Fibroblast of villous mesenchyme (primary cell): ENCODE measurements at regions not wholly inside any gene's neighbourhood (a gene's known extent, or its start where the extent isn't known, plus 50 kb on each side); places are given as distances from the start of the nearest gene placed in this dataset.

Source experiments
- DNase-seq: peaks from one replicate; pipeline ENCODE4 v3.0.0-alpha.2; 2010; ENCODE audit warnings: low read depth
- H3K4me3 ChIP-seq: 2 replicates; pipeline ENCODE4 v1.5.1; 2011; ENCODE audit warnings: low read depth, mild to moderate bottlenecking, low read length
- TF ChIP-seq, protein P1 (sequence below): IDR thresholded peaks from 2 replicates; pipeline ENCODE4 v1.5.1; 2012; ENCODE audit warnings: low read depth, mild to moderate bottlenecking, low read length; ENCODE audit not compliant: insufficient read depth

DNA sequence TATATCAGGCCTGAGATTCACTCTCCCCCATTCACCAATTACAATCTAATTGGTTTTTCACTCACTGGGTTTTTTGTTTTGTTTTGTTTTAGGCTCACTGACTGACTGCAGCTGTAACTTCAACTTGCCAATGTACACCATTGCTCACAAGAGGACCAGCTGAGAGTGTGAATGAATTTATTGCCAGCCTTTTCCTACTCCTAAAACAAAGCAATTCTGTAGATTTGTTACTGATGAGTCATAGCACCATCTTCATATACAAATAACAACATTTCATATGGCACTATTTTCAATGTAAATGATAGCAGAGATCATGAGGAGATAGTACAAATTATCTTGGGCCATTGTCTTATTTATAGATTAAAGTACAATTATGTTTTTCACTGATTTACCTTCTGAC lies 76.0 kb upstream of the DPYD start:
- no peak for DNase-seq
- TF ChIP-seq, protein P1, sequence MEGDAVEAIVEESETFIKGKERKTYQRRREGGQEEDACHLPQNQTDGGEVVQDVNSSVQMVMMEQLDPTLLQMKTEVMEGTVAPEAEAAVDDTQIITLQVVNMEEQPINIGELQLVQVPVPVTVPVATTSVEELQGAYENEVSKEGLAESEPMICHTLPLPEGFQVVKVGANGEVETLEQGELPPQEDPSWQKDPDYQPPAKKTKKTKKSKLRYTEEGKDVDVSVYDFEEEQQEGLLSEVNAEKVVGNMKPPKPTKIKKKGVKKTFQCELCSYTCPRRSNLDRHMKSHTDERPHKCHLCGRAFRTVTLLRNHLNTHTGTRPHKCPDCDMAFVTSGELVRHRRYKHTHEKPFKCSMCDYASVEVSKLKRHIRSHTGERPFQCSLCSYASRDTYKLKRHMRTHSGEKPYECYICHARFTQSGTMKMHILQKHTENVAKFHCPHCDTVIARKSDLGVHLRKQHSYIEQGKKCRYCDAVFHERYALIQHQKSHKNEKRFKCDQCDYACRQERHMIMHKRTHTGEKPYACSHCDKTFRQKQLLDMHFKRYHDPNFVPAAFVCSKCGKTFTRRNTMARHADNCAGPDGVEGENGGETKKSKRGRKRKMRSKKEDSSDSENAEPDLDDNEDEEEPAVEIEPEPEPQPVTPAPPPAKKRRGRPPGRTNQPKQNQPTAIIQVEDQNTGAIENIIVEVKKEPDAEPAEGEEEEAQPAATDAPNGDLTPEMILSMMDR = no peak
- H3K4me3 ChIP-seq = no peak overlapping the region

DNA sequence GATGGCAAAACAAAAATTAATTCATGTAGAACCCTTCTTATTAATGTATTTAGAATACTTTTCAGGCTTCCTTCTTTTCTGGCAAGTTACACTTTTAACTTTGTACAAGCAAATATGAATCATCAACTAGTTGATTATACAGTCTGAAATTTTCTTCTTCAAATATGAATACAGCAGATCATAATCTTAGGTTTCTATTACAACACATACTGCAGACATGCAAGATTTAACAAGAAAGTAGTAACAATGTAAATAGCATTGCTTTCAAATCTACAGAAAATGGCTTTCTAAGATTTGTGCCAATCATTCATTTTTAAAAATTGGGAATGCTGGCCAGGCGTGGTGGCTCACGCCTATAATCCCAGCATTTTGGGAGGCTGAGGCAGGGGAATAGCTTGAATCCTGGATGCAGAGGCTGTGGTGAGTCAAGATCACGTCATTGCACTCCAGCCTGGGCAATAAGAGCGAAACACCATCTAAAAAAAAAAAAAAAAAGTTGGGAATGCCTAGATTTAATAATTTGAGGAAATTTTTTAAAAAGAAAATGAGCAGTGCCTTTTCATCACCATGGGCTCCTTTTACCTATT lies 68.4 kb upstream of the DPYD start:
- TF ChIP-seq, protein P1 = no peak
- no peak overlapping the region for H3K4me3 ChIP-seq
- DNase-seq = peak; percentile 24

DNA sequence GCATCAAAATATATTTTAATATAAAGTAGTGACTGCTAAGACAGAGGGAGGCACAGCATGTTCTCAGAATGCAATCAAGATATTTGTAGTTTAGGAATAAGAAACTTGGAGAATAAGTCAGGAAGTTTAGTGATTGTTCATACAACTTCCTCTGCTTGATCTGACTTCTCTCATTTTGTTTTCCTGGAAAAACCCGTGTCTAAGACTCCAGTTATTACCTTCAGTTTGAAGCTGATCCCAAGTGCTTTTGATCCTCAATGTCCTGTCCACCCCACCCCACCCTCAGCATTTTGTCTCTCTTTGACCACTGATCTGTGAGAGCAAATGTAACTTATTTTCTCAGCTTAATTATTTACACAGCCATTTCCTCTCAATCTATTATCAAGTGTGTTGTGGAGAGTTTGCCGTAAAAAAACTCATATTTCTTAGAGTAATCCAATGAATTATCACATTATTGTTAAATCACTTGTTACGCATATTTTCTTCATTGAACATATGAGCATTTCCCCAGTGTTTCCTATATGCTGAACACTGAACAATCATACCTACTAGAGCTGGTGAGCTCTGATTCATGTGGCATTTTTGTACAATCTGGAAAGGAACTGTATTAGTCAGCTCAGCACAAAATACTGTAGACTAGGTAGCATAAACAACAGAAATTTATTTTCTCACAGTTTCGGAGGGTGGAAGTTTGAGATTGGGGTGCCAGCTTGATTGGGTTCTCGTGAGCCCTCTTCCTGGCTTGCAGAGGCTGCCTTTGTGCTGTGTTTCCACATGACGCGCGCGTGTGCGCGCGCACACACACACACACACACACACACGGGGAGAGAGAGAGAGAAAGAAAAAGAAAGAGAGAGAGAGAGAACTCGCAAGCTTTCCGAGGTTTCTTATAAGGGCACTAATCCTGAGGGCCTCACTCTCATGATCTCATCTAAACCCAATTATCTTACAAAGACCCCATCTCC lies 65.5 kb upstream of the DPYD start:
- TF ChIP-seq, protein P1 = no peak
- H3K4me3 ChIP-seq = no peak overlapping the region
- no peak for DNase-seq

DNA sequence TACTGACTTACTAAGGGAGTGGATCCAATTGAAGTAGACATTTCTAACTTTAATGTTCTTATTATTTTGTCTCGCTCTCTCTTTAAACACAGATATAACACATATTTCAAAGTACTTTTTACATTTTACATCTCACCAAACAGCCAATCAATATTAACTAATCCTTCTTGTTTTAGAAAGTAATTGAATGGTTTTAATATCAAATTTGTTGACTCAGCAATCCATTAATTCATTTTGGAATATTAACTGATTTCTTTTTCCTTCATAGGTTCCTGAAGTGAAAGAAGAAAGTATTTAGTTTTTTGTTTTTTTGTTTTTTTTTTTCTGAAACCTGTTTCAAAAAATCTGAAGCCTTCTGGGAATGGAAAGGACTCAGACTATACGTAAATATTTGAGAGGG lies 62.3 kb upstream of the DPYD start:
- H3K4me3 ChIP-seq = no peak overlapping the region
- TF ChIP-seq, protein P1 = no peak
- no peak for DNase-seq

DNA sequence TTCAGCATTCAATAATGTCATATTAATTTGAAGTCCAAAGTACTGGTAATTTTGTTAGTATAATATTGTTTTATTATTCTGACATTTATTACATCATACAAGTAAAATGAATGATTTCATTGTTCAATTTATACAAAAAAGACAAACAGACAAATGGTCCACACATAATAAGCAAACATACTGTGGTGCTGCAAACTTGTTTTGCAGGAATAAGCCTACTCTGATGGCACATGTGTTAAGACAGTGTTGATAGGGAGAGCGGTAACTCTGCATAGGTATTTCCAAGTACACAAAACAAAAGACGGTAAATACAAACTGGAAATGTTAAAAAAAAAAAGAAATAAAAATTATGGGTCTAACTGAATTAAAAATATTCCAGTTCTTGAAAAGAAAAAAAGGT lies 59.7 kb upstream of the DPYD start:
- DNase-seq = no peak
- TF ChIP-seq, protein P1 = no peak
- H3K4me3 ChIP-seq = no peak overlapping the region

DNA sequence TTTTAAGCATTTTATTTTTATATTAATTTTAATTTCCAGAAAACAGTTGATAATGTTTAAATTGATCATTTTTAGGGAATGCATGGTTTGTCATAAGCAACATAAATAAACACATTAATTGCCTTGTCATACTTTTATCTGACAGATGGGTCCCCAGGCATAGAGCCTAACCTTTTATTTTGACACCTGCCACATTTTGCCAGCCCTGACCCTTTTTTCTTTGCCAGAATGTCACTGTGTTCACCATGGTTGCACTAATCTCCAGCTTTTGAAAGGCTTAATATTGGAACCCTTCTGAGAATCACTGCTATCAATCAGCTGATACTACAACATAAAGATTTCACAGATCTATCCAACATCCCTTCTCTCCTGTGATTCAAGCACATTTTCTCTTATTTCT lies 56.0 kb upstream of the DPYD start:
- TF ChIP-seq, protein P1 = no peak
- no peak for DNase-seq
- no peak overlapping the region for H3K4me3 ChIP-seq
